HepG2 (cell line): ENCODE measurements at regions not wholly inside any gene's neighbourhood (a gene's known extent, or its start where the extent isn't known, plus 50 kb on each side); places are given as distances from the start of the nearest gene placed in this dataset.

Experiments used
- ATAC-seq: fragments of 200-7000 bp; cut with Tn5 transposase; 3 replicates; pipeline ENCODE4 v1.9.1; 2020; ENCODE audit warnings: mild to moderate bottlenecking, moderate library complexity
- BruUV-seq: library from RNA; stranded (reverse); fragments of 400-500 nt; replicated peaks from 2 replicates; lab custom pipeline; 2021; lab: Mats Ljungman, UMichigan
- CTCF ChIA-PET: fragments of 300-600 bp; formaldehyde crosslinking; extraction: SDS; loops from one replicate; lab custom pipeline; 2021; ENCODE audit warnings: low total read pairs, inconsistent platforms, low intra/inter-chr PET ratio; lab: Yijun Ruan, JAX
- POLR2A ChIA-PET: fragments of 350-600 bp; sonication (Branson Sonifier 250); formaldehyde crosslinking; loops from one replicate; lab custom pipeline; 2020; ENCODE audit warnings: antibody characterized with exemption, inconsistent platforms; lab: Yijun Ruan, JAX
- DNase-seq: peaks from one replicate; pipeline ENCODE4 v3.0.0-alpha.2; 2015; ENCODE audit warnings: low spot score
- FAIRE-seq: peaks from 3 replicates; lab custom pipeline; 2011; peaks lifted over from hg19 to GRCh38; lab: Jason Lieb, UNC
- H2AFZ ChIP-seq: one replicate; pipeline ENCODE4 v1.6.1; 2011; ENCODE audit warnings: low read length, inconsistent platforms
- H3K27ac ChIP-seq: fragments of 300-600 bp; 3 replicates; pipeline ENCODE4 v1.8.0; 2011; ENCODE audit warnings: mixed run types, mild to moderate bottlenecking, mixed read lengths, low read length, inconsistent platforms; ENCODE audit not compliant: insufficient read depth; ENCODE audit errors: extremely low read length
- H3K27me3 ChIP-seq, 2 experiments: fragments of 200-600 bp in 1 of 2; 2 replicates in 1 of 2; 3 replicates in 1 of 2; pipeline versions ENCODE4 v1.6.0 to v1.8.0; 2011; ENCODE audit warnings: low read length in 2 of 2, mild to moderate bottlenecking in 2 of 2, moderate library complexity in 2 of 2, inconsistent platforms in 1 of 2; ENCODE audit not compliant: insufficient read depth in 2 of 2, control insufficient read depth in 1 of 2
- H3K36me3 ChIP-seq, 2 experiments: fragments of 200-600 bp in 1 of 2; replicated peaks in 1 of 2; 2 replicates in 1 of 2; 3 replicates in 1 of 2; pipeline versions ENCODE4 v1.5.1 to v1.8.0; 2011; ENCODE audit warnings: low read length in 2 of 2, inconsistent platforms in 1 of 2; ENCODE audit not compliant: insufficient read depth in 2 of 2, control insufficient read depth in 1 of 2
- H3K4me1 ChIP-seq: 2 replicates; pipeline ENCODE4 v1.5.1; 2012; ENCODE audit warnings: low read length, inconsistent platforms; ENCODE audit not compliant: insufficient read depth
- H3K4me2 ChIP-seq: 2 replicates; pipeline ENCODE4 v1.6.0; 2011; ENCODE audit warnings: low read depth, low read length, inconsistent platforms
- H3K4me3 ChIP-seq, 3 experiments: fragments of 200-600 bp in 1 of 3; sonication (generic), shearing (Covaris generic) in 1 of 3; replicated peaks in 1 of 3; 2 replicates each; pipeline ENCODE4 v1.5.1; 2011 to 2016; ENCODE audit warnings: low read length in 3 of 3, inconsistent platforms in 2 of 3, low read depth in 2 of 3, mild to moderate bottlenecking in 2 of 3, control low read depth in 1 of 3, mixed read lengths in 1 of 3; ENCODE audit not compliant: insufficient read depth in 1 of 3
- H3K79me2 ChIP-seq: one replicate; pipeline ENCODE4 v1.6.1; 2011; ENCODE audit warnings: low read length, inconsistent platforms; ENCODE audit not compliant: insufficient read depth
- H3K9ac ChIP-seq: 2 replicates; pipeline ENCODE4 v1.6.0; 2011; ENCODE audit warnings: mild to moderate bottlenecking, low read depth, low read length, inconsistent platforms; ENCODE audit not compliant: insufficient read depth
- H3K9me3 ChIP-seq: 2 replicates; pipeline ENCODE4 v1.5.1; 2012; ENCODE audit warnings: mild to moderate bottlenecking, low read length
- H4K20me1 ChIP-seq: 2 replicates; pipeline ENCODE4 v1.6.0; 2011; ENCODE audit warnings: inconsistent platforms, mild to moderate bottlenecking, low read length, moderate library complexity; ENCODE audit not compliant: insufficient read depth
- AKAP8 ChIP-seq: sonication (generic); formaldehyde crosslinking; IDR thresholded peaks from 2 replicates; pipeline ENCODE4 v1.5.1; 2020; ENCODE audit warnings: mild to moderate bottlenecking, missing genetic modification reagents
- KDM5A ChIP-seq: fragments of 200-600 bp; sonication (generic); IDR thresholded peaks from 2 replicates; pipeline ENCODE4 v1.7.0; 2018; ENCODE audit warnings: antibody characterized with exemption, mild to moderate bottlenecking, low read length, borderline replicate concordance
- MTF1 ChIP-seq: sonication (generic); formaldehyde crosslinking; IDR thresholded peaks from 2 replicates; pipeline ENCODE4 v1.5.0; 2020; ENCODE audit warnings: missing genetic modification reagents
- MZF1 ChIP-seq: sonication (generic); formaldehyde crosslinking; IDR thresholded peaks from 2 replicates; pipeline ENCODE4 v1.8.1; 2023; ENCODE audit warnings: mild to moderate bottlenecking, missing genetic modification reagents, borderline replicate concordance
- PAXIP1 ChIP-seq: sonication (generic); formaldehyde crosslinking; conservative IDR thresholded peaks from 2 replicates; pipeline ENCODE4 v1.4.0; 2020; ENCODE audit warnings: mild to moderate bottlenecking, missing genetic modification reagents, moderate library complexity
- REL ChIP-seq: sonication (generic); formaldehyde crosslinking; conservative IDR thresholded peaks from 2 replicates; pipeline ENCODE4 v1.8.0; 2022; ENCODE audit warnings: mild to moderate bottlenecking, missing genetic modification reagents, moderate library complexity
- SP5 ChIP-seq: IDR thresholded peaks from 2 replicates; pipeline ENCODE4 v1.6.1; 2016; ENCODE audit warnings: low read depth, borderline replicate concordance
- ZNF276 ChIP-seq: sonication (generic); formaldehyde crosslinking; IDR thresholded peaks from 2 replicates; pipeline ENCODE4 v1.4.0; 2020; ENCODE audit warnings: mild to moderate bottlenecking, low read depth, missing genetic modification reagents
- ZNF839 ChIP-seq: sonication (generic); formaldehyde crosslinking; IDR thresholded peaks from 2 replicates; pipeline ENCODE4 v1.4.0; 2020; ENCODE audit warnings: missing genetic modification reagents, mild to moderate bottlenecking, borderline replicate concordance
- WGBS: methylation state at CpG from one replicate; pipeline ENCODE4 v1.1.6; 2017; ENCODE audit warnings: low lambda C conversion rate; 5-methylcytosine and 5-hydroxymethylcytosine counted together
- in situ Hi-C: cut with HindIII; loops from 2 replicates; pipeline ENCODE4 v1.10.0; 2017; ENCODE audit warnings: low pct_unique_long_range_greater_than_20kb; ENCODE audit not compliant: extremely low pct_ligation_motif_present
- intact Hi-C: fragments of 100-400 bp; cut with micrococcal nuclease; formaldehyde crosslinking; loops from one replicate; pipeline ENCODE4 v1.10.0; 2022; ENCODE audit not compliant: unreplicated experiment

GRCh38 chr10:131010965-131011575 lies 300.5 kb downstream of the TCERG1L start:
- FAIRE-seq (no peak), DNase-seq (no peak), ATAC-seq (no peak)
- Histone ChIP-seq H3K4me2 (no peak overlapping the region), H3K36me3 (no peaks in the 10 kb centered on the region), H3K9me3 (no peaks in the 10 kb centered on the region), H3K4me3 (no peak overlapping the region), H4K20me1 (no peaks in the 10 kb centered on the region), H3K27ac (no peak overlapping the region), H2AFZ (no peak overlapping the region), H3K27me3 (peaks cover 0 to 10% of the 10 kb centered on the region in 2 experiments; a peak in 2 of 5 replicates), H3K4me1 (no peaks in the 10 kb centered on the region), H3K79me2 (no peaks in the 10 kb centered on the region), H3K9ac (no peak overlapping the region)
- no peak for TF ChIP-seq AKAP8 (CRISPR knock-in tag)
- no peak for TF ChIP-seq PAXIP1 (CRISPR knock-in tag)
- TF ChIP-seq ZNF839: no peak
- no peak for TF ChIP-seq MZF1 (CRISPR knock-in tag)
- no peak for TF ChIP-seq KDM5A
- no peak for TF ChIP-seq MTF1
- no peak for TF ChIP-seq ZNF276 (CRISPR knock-in tag)
- TF ChIP-seq REL (CRISPR knock-in tag): no peak
- TF ChIP-seq SP5 (CRISPR knock-in tag): no peak
- ChIA-PET POLR2A (no interaction called here), CTCF (no interaction called here)
- in situ Hi-C loops (no loop called here), intact Hi-C loops (no loop called here)
- no TSS peak for BruUV-seq
- WGBS: 4% methylated on average over 6 of the region's 11 CpGs
